Neuronal stem cell (in vitro differentiated cells): ENCODE measurements at regions not wholly inside any gene's neighbourhood (a gene's known extent, or its start where the extent isn't known, plus 50 kb on each side); places are given as distances from the start of the nearest gene placed in this dataset.

ENCODE experiments used
- DNase-seq: peaks from one replicate; pipeline ENCODE4 v3.0.0-alpha.2; 2013; ENCODE audit warnings: low spot score
- H2AFZ ChIP-seq: one replicate; pipeline ENCODE4 v1.6.1; 2013; ENCODE audit warnings: mild to moderate bottlenecking, low read length, inconsistent platforms
- H2AK5ac ChIP-seq: 2 replicates; pipeline ENCODE4 v1.6.1; 2013; ENCODE audit warnings: low read depth, mild to moderate bottlenecking, inconsistent platforms, low read length, moderate library complexity, mixed read lengths
- H2BK120ac ChIP-seq: 2 replicates; pipeline ENCODE4 v1.6.1; 2013; ENCODE audit warnings: low read depth, mild to moderate bottlenecking, inconsistent platforms, low read length, moderate library complexity, mixed read lengths
- H2BK12ac ChIP-seq: one replicate; pipeline ENCODE4 v1.6.1; 2013; ENCODE audit warnings: low read length, inconsistent platforms
- H2BK15ac ChIP-seq: 2 replicates; pipeline ENCODE4 v1.6.1; 2013; ENCODE audit warnings: mild to moderate bottlenecking, low read length, inconsistent platforms, mixed read lengths
- H2BK5ac ChIP-seq: one replicate; pipeline ENCODE4 v1.6.1; 2013; ENCODE audit warnings: inconsistent platforms, mild to moderate bottlenecking, low read length, moderate library complexity
- H3K14ac ChIP-seq: one replicate; pipeline ENCODE4 v1.6.1; 2013; ENCODE audit warnings: low read length, inconsistent platforms
- H3K18ac ChIP-seq: 2 replicates; pipeline ENCODE4 v1.6.1; 2013; ENCODE audit warnings: low read length, inconsistent platforms
- H3K23ac ChIP-seq: 2 replicates; pipeline ENCODE4 v1.6.1; 2013; ENCODE audit warnings: low read depth, mild to moderate bottlenecking, mixed read lengths, low read length, inconsistent platforms; ENCODE audit not compliant: poor library complexity
- H3K27ac ChIP-seq: replicated peaks from 3 replicates; pipeline ENCODE4 v1.5.1; 2013; ENCODE audit warnings: low read length, inconsistent platforms
- H3K27me3 ChIP-seq, 3 experiments: 2 replicates each; pipeline ENCODE4 v1.6.1; 2013; ENCODE audit warnings: low read length in 3 of 3, mild to moderate bottlenecking in 2 of 3, inconsistent platforms in 1 of 3, low read depth in 1 of 3, mixed read lengths in 1 of 3, moderate library complexity in 1 of 3; ENCODE audit not compliant: control insufficient read depth in 3 of 3, insufficient read depth in 3 of 3
- H3K36me3 ChIP-seq, 2 donors: replicated peaks in 1 of 2; 2 replicates each; pipeline ENCODE4 v1.6.1; 2013; ENCODE audit warnings: low read length in 2 of 2; ENCODE audit not compliant: control insufficient read depth in 2 of 2, insufficient read depth in 2 of 2
- H3K4ac ChIP-seq: 2 replicates; pipeline ENCODE4 v1.6.1; 2013; ENCODE audit warnings: inconsistent platforms, mild to moderate bottlenecking, low read length, moderate library complexity
- H3K4me1 ChIP-seq, 2 donors: 1 replicate in 1 of 2; 2 replicates in 1 of 2; pipeline ENCODE4 v1.6.1; 2013; ENCODE audit warnings: low read length in 2 of 2, low read depth in 1 of 2; ENCODE audit not compliant: control insufficient read depth in 2 of 2, insufficient read depth in 1 of 2
- H3K4me2 ChIP-seq: one replicate; pipeline ENCODE4 v1.6.1; 2013; ENCODE audit warnings: mild to moderate bottlenecking, low read length, inconsistent platforms; ENCODE audit not compliant: insufficient read depth, poor library complexity, severe bottlenecking
- H3K4me3 ChIP-seq, 2 donors: 2 replicates each; pipeline ENCODE4 v1.5.1; 2013; ENCODE audit warnings: low read length in 2 of 2, mild to moderate bottlenecking in 2 of 2, inconsistent platforms in 1 of 2, moderate library complexity in 1 of 2
- H3K79me1 ChIP-seq: one replicate; pipeline ENCODE4 v1.6.1; 2013; ENCODE audit warnings: low read depth, mild to moderate bottlenecking, inconsistent platforms, low read length, moderate library complexity
- H3K9ac ChIP-seq: one replicate; pipeline ENCODE4 v1.6.1; 2013; ENCODE audit warnings: mild to moderate bottlenecking, low read depth, low read length, inconsistent platforms; ENCODE audit not compliant: poor library complexity
- H3K9me3 ChIP-seq, 2 donors: replicated peaks in 1 of 2; 2 replicates each; pipeline versions ENCODE3 to v1.6.1; 2013; ENCODE audit warnings: low read length in 2 of 2, mild to moderate bottlenecking in 2 of 2, inconsistent platforms in 1 of 2, low read depth in 1 of 2, mixed read lengths in 1 of 2, moderate library complexity in 1 of 2; ENCODE audit not compliant: control insufficient read depth in 2 of 2, insufficient read depth in 1 of 2
- H4K8ac ChIP-seq: one replicate; pipeline ENCODE4 v1.6.1; 2013; ENCODE audit warnings: low read depth, mild to moderate bottlenecking, inconsistent platforms, low read length, moderate library complexity
- H4K91ac ChIP-seq: one replicate; pipeline ENCODE4 v1.6.1; 2013; ENCODE audit warnings: low read length, low read depth, mild to moderate bottlenecking, inconsistent platforms; ENCODE audit not compliant: poor library complexity
- WGBS, 2 donors: extraction: QIAGEN DNeasy Blood & Tissue Kit; methylation state at CpG; one replicate each; pipeline ENCODE4 v1.1.7; 2013; ENCODE audit warnings: missing lambda C conversion rate in 2 of 2, mixed read lengths in 1 of 2; ENCODE audit not compliant: insufficient read length in 2 of 2, insufficient replicate concordance in 1 of 2; ENCODE audit errors: extremely low coverage in 2 of 2; 5-methylcytosine and 5-hydroxymethylcytosine counted together

DNA sequence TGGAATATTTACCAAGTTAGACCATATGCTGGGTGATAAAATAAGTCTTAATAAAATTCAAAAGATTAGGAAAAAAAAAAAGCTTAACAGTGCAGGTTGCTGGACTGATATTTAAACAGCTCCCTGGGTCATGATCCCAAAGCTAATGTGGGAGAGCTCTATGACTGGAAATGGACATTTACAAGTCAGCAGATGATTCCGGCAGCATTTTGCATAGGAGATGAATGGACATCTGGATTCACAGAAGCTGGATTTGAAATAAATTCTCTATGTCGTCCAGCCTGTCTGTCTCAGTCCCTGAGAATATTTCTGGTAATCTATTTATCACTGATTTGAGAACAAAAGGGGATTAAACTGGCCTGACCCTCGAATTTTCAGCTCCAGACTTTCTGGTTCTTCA, 52.3 kb upstream of the KLHL25 start:
- Histone ChIP-seq H2BK12ac (no peak overlapping the region), H3K79me1 (no peaks in the 10 kb centered on the region), H3K9me3 (no peaks in the 10 kb centered on the region), H3K27me3 (peaks cover 0 to 4% (median 0%) of the 10 kb centered on the region in 3 experiments), H2AFZ (no peak overlapping the region), H3K4me1 (no peaks in the 10 kb centered on the region), H3K4me3 (no peak overlapping the region), H3K4me2 (no peak overlapping the region), H3K23ac (no peak overlapping the region), H3K14ac (no peak overlapping the region), H3K27ac (no peak overlapping the region), H2BK15ac (no peak overlapping the region), H3K18ac (no peak overlapping the region), H3K4ac (no peak overlapping the region), H2BK5ac (no peak overlapping the region), H4K91ac (no peak overlapping the region), H3K36me3 (no peaks in the 10 kb centered on the region), H4K8ac (no peak overlapping the region), H3K9ac (no peak overlapping the region), H2AK5ac (no peak overlapping the region), H2BK120ac (no peak overlapping the region)
- no CpG with 5 or more reads among the region's 3 CpGs for WGBS, 2 donors
- DNase-seq: no peak

DNA sequence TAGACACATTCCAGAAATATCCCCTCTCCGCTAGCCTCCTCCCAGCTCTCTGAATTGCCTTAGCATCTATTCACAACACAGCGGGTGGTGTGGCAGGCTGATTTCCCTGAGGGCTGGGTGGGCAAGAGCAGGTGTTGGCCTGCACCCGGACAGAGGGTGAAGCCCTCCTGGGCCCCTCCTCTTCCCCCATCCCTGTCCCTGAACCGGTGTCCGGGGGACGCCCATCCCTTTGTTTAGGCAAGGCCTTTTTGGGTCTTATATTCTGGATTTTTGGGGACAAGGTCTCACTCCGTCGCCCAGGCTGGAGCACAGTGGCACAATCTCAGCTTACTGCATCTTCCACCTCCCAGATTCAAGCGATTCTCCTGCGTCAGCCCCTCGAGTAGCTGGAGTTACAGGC, 55.2 kb upstream of the KLHL25 start:
- no peaks in the 10 kb centered on the region for H3K36me3 ChIP-seq
- no peaks in the 10 kb centered on the region for H3K4me1 ChIP-seq
- H2BK120ac ChIP-seq: no peak overlapping the region
- H3K14ac ChIP-seq: no peak overlapping the region
- H4K91ac ChIP-seq: no peak overlapping the region
- H3K9me3 ChIP-seq: no peaks in the 10 kb centered on the region
- no peak overlapping the region for H4K8ac ChIP-seq
- H2BK12ac ChIP-seq: peak overlapping the region; percentile 16
- H3K23ac ChIP-seq: peak overlapping the region; percentile 55
- no peak overlapping the region for H2BK5ac ChIP-seq
- DNase-seq: no peak
- no peak overlapping the region for H3K27ac ChIP-seq
- H2AFZ ChIP-seq: no peak overlapping the region
- H3K9ac ChIP-seq: no peak overlapping the region
- WGBS, 2 donors: no CpG with 5 or more reads among the region's 11 CpGs
- peaks cover 0 to 4% (median 0%) of the 10 kb centered on the region in 3 experiments for H3K27me3 ChIP-seq
- H2BK15ac ChIP-seq: no peak overlapping the region
- no peak overlapping the region for H3K4me2 ChIP-seq
- H3K4me3 ChIP-seq: no peak overlapping the region
- H3K4ac ChIP-seq: no peak overlapping the region
- H2AK5ac ChIP-seq: peak overlapping the region; percentile 65
- no peak overlapping the region for H3K18ac ChIP-seq
- H3K79me1 ChIP-seq: no peaks in the 10 kb centered on the region

DNA sequence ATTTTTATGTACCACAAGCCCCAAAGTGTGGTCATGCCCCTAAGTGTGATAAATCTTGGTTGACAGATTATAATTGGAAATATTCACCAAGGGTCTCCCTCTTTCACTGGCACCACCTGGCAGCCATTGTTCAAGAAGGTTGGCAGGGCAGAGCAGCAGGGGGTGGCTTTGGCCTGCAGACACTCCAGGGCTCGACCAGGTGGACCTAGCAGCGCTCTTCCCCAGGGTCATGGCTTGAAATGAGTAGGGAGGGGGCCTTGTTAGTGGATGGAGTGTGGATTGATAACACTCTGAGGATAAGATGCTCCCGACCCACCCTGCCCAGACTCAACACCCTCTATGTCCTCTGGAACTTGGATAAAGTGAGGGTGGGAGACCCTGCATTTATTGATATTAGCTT, 58.2 kb upstream of the KLHL25 start:
- Histone ChIP-seq H2BK120ac (no peak overlapping the region), H4K8ac (no peak overlapping the region), H4K91ac (no peak overlapping the region), H2BK15ac (no peak overlapping the region), H3K36me3 (no peaks in the 10 kb centered on the region), H2BK5ac (no peak overlapping the region), H3K23ac (no peak overlapping the region), H3K18ac (no peak overlapping the region), H3K14ac (peak overlapping the region; percentile 71), H3K9ac (no peak overlapping the region), H3K27ac (no peak overlapping the region), H3K4me2 (no peak overlapping the region), H3K79me1 (no peaks in the 10 kb centered on the region), H3K4ac (no peak overlapping the region), H2BK12ac (no peak overlapping the region), H3K4me3 (no peak overlapping the region), H2AK5ac (peak overlapping the region; percentile 88), H3K9me3 (no peaks in the 10 kb centered on the region), H3K4me1 (no peaks in the 10 kb centered on the region), H2AFZ (no peak overlapping the region), H3K27me3 (no peaks in the 10 kb centered on the region)
- DNase-seq: no peak
- no CpG with 5 or more reads among the region's 3 CpGs for WGBS, 2 donors

DNA sequence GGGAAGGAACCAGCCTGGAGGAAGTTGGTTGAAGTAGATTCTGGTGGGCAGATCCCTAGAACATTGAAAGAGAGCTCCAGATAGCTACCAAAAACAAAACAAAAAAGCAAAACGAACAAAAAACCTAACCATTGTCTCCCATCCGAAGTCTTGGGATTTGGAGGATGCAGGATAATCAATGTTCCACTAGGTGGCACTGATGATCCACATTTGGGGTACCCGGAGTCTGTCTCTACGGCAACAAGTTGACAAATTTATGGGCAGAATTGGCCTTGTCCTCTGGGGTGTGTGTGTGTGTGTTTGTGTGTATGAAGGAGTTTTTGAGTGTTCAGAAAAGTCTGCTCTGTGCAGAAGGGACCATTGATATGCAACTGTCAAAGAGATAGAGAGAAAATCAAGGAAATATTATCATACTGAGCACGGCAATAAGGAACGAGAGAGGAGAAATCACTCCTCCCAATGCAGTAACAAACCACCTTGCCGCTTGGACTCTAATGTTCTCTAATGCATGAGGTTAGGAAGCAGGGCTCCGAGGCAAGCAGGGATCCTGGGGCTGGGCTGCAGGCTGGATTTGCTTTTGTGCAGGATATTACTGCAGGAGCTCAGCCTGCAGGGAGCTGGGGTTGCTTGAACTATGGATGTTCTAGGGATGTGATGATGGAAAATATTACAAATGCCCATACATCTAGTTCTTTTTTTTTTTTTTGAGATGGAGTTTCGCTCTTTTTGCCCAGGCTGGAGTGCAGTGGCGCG, 59.8 kb upstream of the KLHL25 start:
- Histone ChIP-seq H3K4me2 (peak overlapping the region; percentile 14), H3K79me1 (no peaks in the 10 kb centered on the region)
- peak; percentile 72 for DNase-seq

More for the DNA sequence above, 59.8 kb upstream of the KLHL25 start:
- Histone ChIP-seq H2BK5ac (no peak overlapping the region), H2BK120ac (no peak overlapping the region), H2BK15ac (no peak overlapping the region), H3K9ac (no peak overlapping the region), H2BK12ac (no peak overlapping the region), H3K18ac (no peak overlapping the region), H3K4ac (no peak overlapping the region), H4K91ac (no peak overlapping the region), H3K4me3 (no peak overlapping the region), H3K27me3 (peaks cover 0 to 5% (median 0%) of the 10 kb centered on the region in 3 experiments), H3K36me3 (no peaks in the 10 kb centered on the region), H3K14ac (no peak overlapping the region), H3K27ac (no peak overlapping the region), H2AK5ac (no peak overlapping the region), H3K4me1 (peaks cover 0 to 2% of the 10 kb centered on the region in 2 donors), H3K9me3 (no peaks in the 10 kb centered on the region), H4K8ac (no peak overlapping the region), H3K23ac (no peak overlapping the region), H2AFZ (peak overlapping the region; percentile 74)
- WGBS, 2 donors: no CpG with 5 or more reads among the region's 11 CpGs
